Stomach smooth muscle (tissue), 2 donors: ENCODE measurements at regions not wholly inside any gene's neighbourhood (a gene's known extent, or its start where the extent isn't known, plus 50 kb on each side); places are given as distances from the start of the nearest gene placed in this dataset.

Experiments
- H3K27ac ChIP-seq: one replicate; pipeline ENCODE4 v1.7.0; 2013; ENCODE audit warnings: mild to moderate bottlenecking, low read length, inconsistent platforms
- H3K27me3 ChIP-seq, 2 donors: one replicate each; pipeline ENCODE4 v1.7.0; 2013; ENCODE audit warnings: low read length in 2 of 2; ENCODE audit not compliant: insufficient read depth in 2 of 2, control insufficient read depth in 1 of 2
- H3K36me3 ChIP-seq, 2 donors: one replicate each; pipeline ENCODE4 v1.7.0; 2013; ENCODE audit warnings: low read length in 2 of 2; ENCODE audit not compliant: control insufficient read depth in 2 of 2, insufficient read depth in 2 of 2
- H3K4me1 ChIP-seq: one replicate; pipeline ENCODE4 v1.7.0; 2013; ENCODE audit warnings: low read length; ENCODE audit not compliant: control insufficient read depth, insufficient read depth
- H3K4me3 ChIP-seq, 2 donors: one replicate each; pipeline ENCODE4 v1.7.0; 2013; ENCODE audit warnings: low read length in 2 of 2
- H3K9ac ChIP-seq, 2 donors: one replicate each; pipeline ENCODE4 v1.7.0; 2013; ENCODE audit warnings: low read length in 2 of 2, mild to moderate bottlenecking in 1 of 2
- H3K9me3 ChIP-seq, 2 donors: one replicate each; pipeline ENCODE4 v1.7.0; 2013; ENCODE audit warnings: low read length in 2 of 2; ENCODE audit not compliant: control insufficient read depth in 2 of 2
- donor health status: healthy.
- donor health status: Pancreatic carcinoma.

- Histone ChIP-seq H3K4me1 (peaks cover under 1% of the 10 kb centered on the region), H3K4me3 (peak overlapping the region in 1 of 2 donors; percentile 40), H3K27ac (no peak overlapping the region), H3K9me3 (no peaks in the 10 kb centered on the region), H3K36me3 (no peaks in the 10 kb centered on the region), H3K9ac (no peak overlapping the region), H3K27me3 (no peaks in the 10 kb centered on the region)
These were observed 90.9 kb upstream of the BMPER start for GRCh38 chr7:33814400-33814799.

- no peak overlapping the region for H3K9ac ChIP-seq
- H3K9me3 ChIP-seq = no peaks in the 10 kb centered on the region
- no peak overlapping the region for H3K4me3 ChIP-seq
- no peak overlapping the region for H3K27ac ChIP-seq
- no peaks in the 10 kb centered on the region for H3K27me3 ChIP-seq
- H3K4me1 ChIP-seq = no peaks in the 10 kb centered on the region
- H3K36me3 ChIP-seq = no peaks in the 10 kb centered on the region
These were observed 90.4 kb upstream of the BMPER start for GRCh38 chr7:33814936-33815335.

- H3K9ac ChIP-seq = no peak overlapping the region
- H3K27ac ChIP-seq = no peak overlapping the region
- H3K4me1 ChIP-seq = no peaks in the 10 kb centered on the region
- no peaks in the 10 kb centered on the region for H3K27me3 ChIP-seq
- no peaks in the 10 kb centered on the region for H3K9me3 ChIP-seq
- H3K36me3 ChIP-seq = no peaks in the 10 kb centered on the region
- H3K4me3 ChIP-seq = no peak overlapping the region
These were observed 90.0 kb upstream of the BMPER start for GRCh38 chr7:33815336-33815735.

- H3K27ac ChIP-seq = no peak overlapping the region
- H3K36me3 ChIP-seq = no peaks in the 10 kb centered on the region
- no peaks in the 10 kb centered on the region for H3K9me3 ChIP-seq
- H3K4me1 ChIP-seq = no peaks in the 10 kb centered on the region
- H3K4me3 ChIP-seq = no peak overlapping the region
- no peak overlapping the region for H3K9ac ChIP-seq
- no peaks in the 10 kb centered on the region for H3K27me3 ChIP-seq
These were observed 89.2 kb upstream of the BMPER start for GRCh38 chr7:33816106-33816505.

GRCh38 chr7:33819658-33820057 is 85.7 kb upstream of the BMPER start:
- Histone ChIP-seq H3K9me3 (no peaks in the 10 kb centered on the region), H3K27me3 (no peaks in the 10 kb centered on the region), H3K36me3 (no peaks in the 10 kb centered on the region), H3K9ac (no peak overlapping the region), H3K27ac (no peak overlapping the region), H3K4me1 (no peaks in the 10 kb centered on the region), H3K4me3 (no peak overlapping the region)

- Histone ChIP-seq H3K9me3 (no peaks in the 10 kb centered on the region), H3K27ac (no peak overlapping the region), H3K27me3 (no peaks in the 10 kb centered on the region), H3K4me3 (no peak overlapping the region), H3K9ac (no peak overlapping the region), H3K4me1 (peaks cover 3% of the 10 kb centered on the region), H3K36me3 (no peaks in the 10 kb centered on the region)
These were observed 85.1 kb upstream of the BMPER start for GRCh38 chr7:33820206-33820605.

- H3K9ac ChIP-seq = no peak overlapping the region
- no peaks in the 10 kb centered on the region for H3K36me3 ChIP-seq
- H3K9me3 ChIP-seq = no peaks in the 10 kb centered on the region
- H3K27ac ChIP-seq = no peak overlapping the region
- no peaks in the 10 kb centered on the region for H3K27me3 ChIP-seq
- H3K4me1 ChIP-seq = peaks cover 4% of the 10 kb centered on the region
- H3K4me3 ChIP-seq = no peak overlapping the region
These were observed 83.4 kb upstream of the BMPER start for GRCh38 chr7:33821970-33822369.

- Histone ChIP-seq H3K4me3 (no peak overlapping the region), H3K9ac (no peak overlapping the region), H3K27ac (no peak overlapping the region), H3K36me3 (no peaks in the 10 kb centered on the region), H3K9me3 (no peaks in the 10 kb centered on the region), H3K4me1 (peaks cover 4% of the 10 kb centered on the region), H3K27me3 (no peaks in the 10 kb centered on the region)
These were observed 81.4 kb upstream of the BMPER start for GRCh38 chr7:33823913-33824312.

GRCh38 chr7:33824911-33825459 is 80.4 kb upstream of the BMPER start:
- H3K9ac ChIP-seq = no peak overlapping the region
- no peaks in the 10 kb centered on the region for H3K36me3 ChIP-seq
- H3K4me1 ChIP-seq = peaks cover 4% of the 10 kb centered on the region
- H3K27me3 ChIP-seq = no peaks in the 10 kb centered on the region
- H3K27ac ChIP-seq = no peak overlapping the region
- H3K9me3 ChIP-seq = no peaks in the 10 kb centered on the region
- no peak overlapping the region for H3K4me3 ChIP-seq

GRCh38 chr7:33825644-33826043 is 79.7 kb upstream of the BMPER start:
- peaks cover 4% of the 10 kb centered on the region for H3K4me1 ChIP-seq
- no peak overlapping the region for H3K4me3 ChIP-seq
- no peaks in the 10 kb centered on the region for H3K9me3 ChIP-seq
- no peak overlapping the region for H3K27ac ChIP-seq
- no peaks in the 10 kb centered on the region for H3K27me3 ChIP-seq
- no peak overlapping the region for H3K9ac ChIP-seq
- no peaks in the 10 kb centered on the region for H3K36me3 ChIP-seq

- Histone ChIP-seq H3K27me3 (no peaks in the 10 kb centered on the region), H3K9me3 (no peaks in the 10 kb centered on the region), H3K36me3 (no peaks in the 10 kb centered on the region), H3K4me1 (peaks cover 7% of the 10 kb centered on the region), H3K4me3 (no peak overlapping the region), H3K9ac (no peak overlapping the region), H3K27ac (no peak overlapping the region)
These were observed 75.8 kb upstream of the BMPER start for GRCh38 chr7:33829536-33829935.
